Smooth muscle cell (in vitro differentiated cells): ENCODE measurements at regions not wholly inside any gene's neighbourhood (a gene's known extent, or its start where the extent isn't known, plus 50 kb on each side); places are given as distances from the start of the nearest gene placed in this dataset.

Experiments
- DNase-seq: peaks from one replicate; lab custom pipeline; 2025; ENCODE audit not compliant: unreplicated experiment; lab: John Stamatoyannopoulos, UW
- H2AFZ ChIP-seq: fragments of 200-600 bp; sonication (generic); 2 replicates; pipeline ENCODE4 v1.6.0; 2016; ENCODE audit warnings: antibody characterized with exemption, low read depth, mild to moderate bottlenecking
- H3F3A ChIP-seq: fragments of 200-600 bp; sonication (generic); 2 replicates; pipeline ENCODE4 v1.6.0; 2017; ENCODE audit warnings: antibody characterized with exemption, low read depth
- H3K27ac ChIP-seq: fragments of 200-600 bp; sonication (generic); 2 replicates; pipeline ENCODE4 v1.5.1; 2016; ENCODE audit warnings: low read depth, mild to moderate bottlenecking
- H3K27me3 ChIP-seq: fragments of 200-600 bp; sonication (generic); 2 replicates; pipeline ENCODE4 v1.6.1; 2016; ENCODE audit warnings: low read depth, mild to moderate bottlenecking
- H3K36me3 ChIP-seq: fragments of 200-600 bp; sonication (generic); 2 replicates; pipeline ENCODE4 v1.5.1; 2016; ENCODE audit warnings: low read depth
- H3K4me1 ChIP-seq: fragments of 200-600 bp; sonication (generic); 2 replicates; pipeline ENCODE4 v1.5.1; 2016; ENCODE audit warnings: low read depth
- H3K4me2 ChIP-seq: fragments of 200-600 bp; sonication (generic); 2 replicates; pipeline ENCODE4 v1.6.0; 2016; ENCODE audit warnings: mild to moderate bottlenecking
- H3K4me3 ChIP-seq: fragments of 200-600 bp; sonication (generic); 2 replicates; pipeline ENCODE4 v1.5.1; 2016; ENCODE audit warnings: mild to moderate bottlenecking
- H3K79me2 ChIP-seq: fragments of 200-600 bp; sonication (generic); 2 replicates; pipeline ENCODE4 v1.6.0; 2016; ENCODE audit warnings: low read depth, mild to moderate bottlenecking
- H3K9ac ChIP-seq: fragments of 200-600 bp; sonication (generic); 2 replicates; pipeline ENCODE4 v1.6.0; 2016; ENCODE audit warnings: low read depth
- H3K9me3 ChIP-seq: fragments of 200-600 bp; sonication (generic); replicated peaks from 2 replicates; pipeline ENCODE4 v1.5.1; 2016; ENCODE audit warnings: low read depth
- H4K20me1 ChIP-seq: fragments of 200-600 bp; sonication (generic); 2 replicates; pipeline ENCODE4 v1.6.0; 2016; ENCODE audit warnings: low read depth
- WGBS: methylation state at CpG from one replicate; pipeline ENCODE4 v1.1.7; 2016; ENCODE audit warnings: low lambda C conversion rate; 5-methylcytosine and 5-hydroxymethylcytosine counted together
- TF ChIP-seq, protein P1 (sequence below): fragments of 200-600 bp; sonication (generic); IDR thresholded peaks from 2 replicates; pipeline ENCODE4 v1.5.1; 2017; ENCODE audit warnings: borderline replicate concordance, mild to moderate bottlenecking, antibody characterized with exemption; ENCODE audit not compliant: insufficient read depth, poor library complexity, severe bottlenecking

DNA sequence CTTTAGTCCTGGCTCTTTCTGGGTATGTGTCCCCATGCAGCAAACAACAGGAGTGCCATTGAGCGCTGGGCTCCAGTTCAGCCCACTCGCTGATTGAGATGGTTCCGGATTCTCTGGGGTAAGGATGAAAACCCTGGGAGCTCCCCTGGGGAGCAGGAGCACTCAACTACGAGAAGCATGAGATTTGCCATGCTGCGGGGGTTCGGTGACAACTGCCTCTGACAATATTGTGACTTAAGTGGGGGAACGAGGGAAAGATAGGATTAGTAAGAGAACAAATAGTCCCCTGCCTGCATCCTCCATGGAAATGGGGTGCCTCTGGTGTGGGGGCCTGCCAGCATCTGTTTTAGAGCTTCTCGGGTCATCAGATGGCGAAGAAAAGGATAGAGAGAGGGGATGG is 123.6 kb upstream of the IPO9 start:
- Histone ChIP-seq H3K36me3 (no peaks in the 10 kb centered on the region), H3K9me3 (no peaks in the 10 kb centered on the region), H3K27ac (no peak overlapping the region), H3K9ac (no peak overlapping the region), H3K4me3 (no peak overlapping the region), H2AFZ (no peak overlapping the region), H3K27me3 (no peaks in the 10 kb centered on the region), H3K4me2 (no peak overlapping the region), H3K4me1 (peaks cover 24% of the 10 kb centered on the region), H4K20me1 (peaks cover 31% of the 10 kb centered on the region), H3K79me2 (peaks cover 73% of the 10 kb centered on the region), H3F3A (peaks cover 10% of the 10 kb centered on the region)
- no peak for DNase-seq
- WGBS, result 96% methylated on average over 9 of the region's 9 CpGs
- TF ChIP-seq, protein P1, sequence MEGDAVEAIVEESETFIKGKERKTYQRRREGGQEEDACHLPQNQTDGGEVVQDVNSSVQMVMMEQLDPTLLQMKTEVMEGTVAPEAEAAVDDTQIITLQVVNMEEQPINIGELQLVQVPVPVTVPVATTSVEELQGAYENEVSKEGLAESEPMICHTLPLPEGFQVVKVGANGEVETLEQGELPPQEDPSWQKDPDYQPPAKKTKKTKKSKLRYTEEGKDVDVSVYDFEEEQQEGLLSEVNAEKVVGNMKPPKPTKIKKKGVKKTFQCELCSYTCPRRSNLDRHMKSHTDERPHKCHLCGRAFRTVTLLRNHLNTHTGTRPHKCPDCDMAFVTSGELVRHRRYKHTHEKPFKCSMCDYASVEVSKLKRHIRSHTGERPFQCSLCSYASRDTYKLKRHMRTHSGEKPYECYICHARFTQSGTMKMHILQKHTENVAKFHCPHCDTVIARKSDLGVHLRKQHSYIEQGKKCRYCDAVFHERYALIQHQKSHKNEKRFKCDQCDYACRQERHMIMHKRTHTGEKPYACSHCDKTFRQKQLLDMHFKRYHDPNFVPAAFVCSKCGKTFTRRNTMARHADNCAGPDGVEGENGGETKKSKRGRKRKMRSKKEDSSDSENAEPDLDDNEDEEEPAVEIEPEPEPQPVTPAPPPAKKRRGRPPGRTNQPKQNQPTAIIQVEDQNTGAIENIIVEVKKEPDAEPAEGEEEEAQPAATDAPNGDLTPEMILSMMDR, result no peak

DNA sequence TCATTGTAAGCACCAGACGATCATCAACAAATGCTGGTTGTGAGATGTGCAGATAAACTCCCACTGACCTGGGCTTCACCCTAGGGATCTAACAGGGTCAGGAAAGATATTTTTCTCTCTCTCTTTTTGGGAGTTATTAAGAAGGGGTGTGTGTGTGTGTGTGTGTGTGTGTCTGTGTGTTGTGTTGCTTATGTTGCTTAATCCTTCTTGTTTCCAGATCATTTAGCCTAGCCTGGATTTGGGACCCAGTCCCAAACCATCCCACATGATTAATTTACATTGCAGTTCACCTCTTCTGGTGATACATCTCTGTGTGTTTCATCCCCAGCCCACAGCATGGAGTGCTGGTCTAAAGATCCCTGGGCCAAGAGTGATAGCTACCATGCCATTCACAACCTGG is 122.8 kb upstream of the IPO9 start:
- TF ChIP-seq, protein P1, result no peak
- H3K36me3 ChIP-seq, result no peaks in the 10 kb centered on the region
- H3K4me3 ChIP-seq, result no peak overlapping the region
- H3K4me1 ChIP-seq, result peaks cover 29% of the 10 kb centered on the region
- H3K27me3 ChIP-seq, result no peaks in the 10 kb centered on the region
- no peak overlapping the region for H2AFZ ChIP-seq
- no peaks in the 10 kb centered on the region for H3K9me3 ChIP-seq
- H3K9ac ChIP-seq, result no peak overlapping the region
- DNase-seq, result no peak
- H3K27ac ChIP-seq, result no peak overlapping the region
- peaks cover 77% of the 10 kb centered on the region for H3K79me2 ChIP-seq
- peaks cover 16% of the 10 kb centered on the region for H3F3A ChIP-seq
- peaks cover 31% of the 10 kb centered on the region for H4K20me1 ChIP-seq
- no peak overlapping the region for H3K4me2 ChIP-seq
- 33% methylated on average over 1 of the region's 1 CpG for WGBS

- Histone ChIP-seq H4K20me1 (peaks cover 31% of the 10 kb centered on the region), H2AFZ (no peak overlapping the region), H3K4me1 (peaks cover 36% of the 10 kb centered on the region), H3K27me3 (no peaks in the 10 kb centered on the region), H3K9ac (no peak overlapping the region), H3K36me3 (no peaks in the 10 kb centered on the region), H3K79me2 (peaks cover 68% of the 10 kb centered on the region), H3K4me3 (no peak overlapping the region), H3F3A (peaks cover 21% of the 10 kb centered on the region), H3K9me3 (no peaks in the 10 kb centered on the region), H3K4me2 (no peak overlapping the region), H3K27ac (no peak overlapping the region)
- no peak for DNase-seq
- TF ChIP-seq, protein P1, result no peak
- 93% methylated on average over 7 of the region's 7 CpGs for WGBS
Measured at GRCh38 chr1:201707027-201707426, 121.9 kb upstream of the IPO9 start.

GRCh38 chr1:201707656-201708055 is 121.3 kb upstream of the IPO9 start:
- H3K27ac ChIP-seq, result no peak overlapping the region
- no peak overlapping the region for H2AFZ ChIP-seq
- H3K27me3 ChIP-seq, result no peaks in the 10 kb centered on the region
- H3K79me2 ChIP-seq, result peaks cover 63% of the 10 kb centered on the region
- no peaks in the 10 kb centered on the region for H3K9me3 ChIP-seq
- no peak overlapping the region for H3K4me3 ChIP-seq
- H3K9ac ChIP-seq, result no peak overlapping the region
- TF ChIP-seq, protein P1, result no peak
- peaks cover 31% of the 10 kb centered on the region for H4K20me1 ChIP-seq
- DNase-seq, result no peak
- peaks cover 39% of the 10 kb centered on the region for H3K4me1 ChIP-seq
- H3F3A ChIP-seq, result peaks cover 27% of the 10 kb centered on the region
- 46% methylated on average over 2 of the region's 2 CpGs for WGBS
- H3K4me2 ChIP-seq, result no peak overlapping the region
- no peaks in the 10 kb centered on the region for H3K36me3 ChIP-seq
